GM12878 (cell line): ENCODE measurements at regions not wholly inside any gene's neighbourhood (a gene's known extent, or its start where the extent isn't known, plus 50 kb on each side); places are given as distances from the start of the nearest gene placed in this dataset.

Experiments
- ATAC-seq: fragments of 200-7000 bp; cut with Tn5 transposase; 3 replicates; pipeline ENCODE4 v1.9.1; 2020; ENCODE audit warnings: mild to moderate bottlenecking, moderate library complexity
- BruUV-seq: library from RNA; stranded (reverse); fragments of 400-500 nt; replicated peaks from 2 replicates; lab custom pipeline; 2021; lab: Mats Ljungman, UMichigan
- CTCF ChIA-PET: fragments of 300-600 bp; sonication (Branson Sonifier 250); formaldehyde crosslinking; extraction: SDS; loops from one replicate; lab custom pipeline; 2021; ENCODE audit warnings: inconsistent platforms; lab: Yijun Ruan, JAX
- POLR2A ChIA-PET: fragments of 350-600 bp; formaldehyde crosslinking; extraction: SDS; loops from one replicate; lab custom pipeline; 2021; ENCODE audit warnings: inconsistent platforms; lab: Charles Lee
- RAD21 ChIA-PET: fragments of 300-600 bp; sonication (Branson Sonifier 250); formaldehyde crosslinking; loops from one replicate; lab custom pipeline; 2023; ENCODE audit warnings: antibody characterized with exemption; ENCODE audit not compliant: unreplicated experiment; lab: Charles Lee
- SMC1A ChIA-PET: fragments of 300-600 bp; sonication (Branson Sonifier 250); formaldehyde crosslinking; loops from one replicate; lab custom pipeline; 2023; ENCODE audit not compliant: unreplicated experiment, uncharacterized antibody; lab: Charles Lee
- DNase-seq: peaks from one replicate; pipeline ENCODE4 v3.0.0-alpha.2; 2011; ENCODE audit warnings: low read depth, low spot score
- FAIRE-seq: peaks from 3 replicates; lab custom pipeline; 2011; peaks lifted over from hg19 to GRCh38; lab: Jason Lieb, UNC
- H2AFZ ChIP-seq: 2 replicates; pipeline ENCODE4 v1.6.0; 2011; ENCODE audit warnings: low read depth, low read length, control low read depth; ENCODE audit not compliant: control insufficient read depth
- H3K27ac ChIP-seq: 2 replicates; pipeline ENCODE4 v1.5.1; 2011; ENCODE audit warnings: control low read depth; ENCODE audit not compliant: control insufficient read depth, insufficient read depth
- H3K27me3 ChIP-seq, 2 experiments: replicated peaks in 1 of 2; 2 replicates each; pipeline versions ENCODE4 v1.6.0 to v1.6.1; 2011; ENCODE audit warnings: low read length in 1 of 2; ENCODE audit not compliant: control insufficient read depth in 2 of 2, insufficient read depth in 2 of 2
- H3K36me3 ChIP-seq, 2 experiments: 2 replicates each; pipeline ENCODE4 v1.5.1; 2011; ENCODE audit warnings: low read length in 1 of 2; ENCODE audit not compliant: control insufficient read depth in 2 of 2, insufficient read depth in 2 of 2
- H3K4me1 ChIP-seq: 2 replicates; pipeline ENCODE4 v1.6.1; 2011; ENCODE audit warnings: mild to moderate bottlenecking, low read length, moderate library complexity, mixed read lengths; ENCODE audit not compliant: control insufficient read depth, insufficient read depth
- H3K4me2 ChIP-seq: 2 replicates; pipeline ENCODE4 v1.6.0; 2011; ENCODE audit warnings: control low read depth; ENCODE audit not compliant: control insufficient read depth, insufficient read depth
- H3K4me3 ChIP-seq: fragments of 200-600 bp; sonication (generic); 2 replicates; pipeline ENCODE4 v1.5.1; 2016
- H3K79me2 ChIP-seq: 2 replicates; pipeline ENCODE4 v1.6.0; 2011; ENCODE audit warnings: low read length; ENCODE audit not compliant: control insufficient read depth, insufficient read depth
- H3K9ac ChIP-seq: 2 replicates; pipeline ENCODE4 v1.8.0; 2011; ENCODE audit warnings: low read length, control low read depth, mixed read lengths; ENCODE audit not compliant: control insufficient read depth, insufficient read depth
- H3K9me3 ChIP-seq: replicated peaks from 3 replicates; pipeline ENCODE4 v1.5.1; 2011; ENCODE audit warnings: mild to moderate bottlenecking, low read length; ENCODE audit not compliant: control insufficient read depth, insufficient read depth
- H4K20me1 ChIP-seq: 2 replicates; pipeline ENCODE4 v1.6.0; 2011; ENCODE audit not compliant: control insufficient read depth, insufficient read depth
- BACH1 ChIP-seq: fragments of 450-650 bp; IDR thresholded peaks from 2 replicates; pipeline ENCODE4 v1.6.1; 2017; ENCODE audit warnings: mild to moderate bottlenecking, borderline replicate concordance
- BRCA1 ChIP-seq: IDR thresholded peaks from 2 replicates; pipeline ENCODE4 v1.6.1; 2011; ENCODE audit warnings: low read depth, low read length, improper control_type of control experiment
- CEBPB ChIP-seq, 2 experiments: fragments of 150-350 bp in 1 of 2; IDR thresholded peaks; 2 replicates each; pipeline ENCODE4 v1.6.1; 2012 to 2014; ENCODE audit warnings: low read depth in 2 of 2, low read length in 2 of 2, borderline replicate concordance in 1 of 2, inconsistent platforms in 1 of 2
- CTCF ChIP-seq, 3 experiments: IDR thresholded peaks in 2 of 3; conservative IDR thresholded peaks in 1 of 3; 2 replicates each; pipeline ENCODE4 v1.5.1; 2011; ENCODE audit warnings: low read depth in 3 of 3, low read length in 3 of 3, mild to moderate bottlenecking in 3 of 3, control low read depth in 2 of 3, moderate library complexity in 2 of 3, inconsistent platforms in 1 of 3, mixed read lengths in 1 of 3; ENCODE audit not compliant: control insufficient read depth in 2 of 3, insufficient read depth in 1 of 3; ENCODE audit errors: extremely low read depth in 1 of 3
- GATAD2B ChIP-seq: fragments of 450-650 bp; conservative IDR thresholded peaks from 2 replicates; pipeline ENCODE4 v1.6.1; 2017; ENCODE audit warnings: low read depth, mild to moderate bottlenecking, moderate library complexity
- HCFC1 ChIP-seq: fragments of 150-350 bp; IDR thresholded peaks from 2 replicates; pipeline ENCODE4 v1.6.1; 2014; ENCODE audit warnings: low read length
- MXI1 ChIP-seq: fragments of 150-350 bp; IDR thresholded peaks from 2 replicates; pipeline ENCODE4 v1.6.1; 2011; ENCODE audit warnings: low read depth, mild to moderate bottlenecking, inconsistent platforms, low read length, improper control_type of control experiment
- PML ChIP-seq: IDR thresholded peaks from 2 replicates; pipeline ENCODE4 v1.6.1; 2012; ENCODE audit warnings: low read length, inconsistent platforms
- POLR2AphosphoS5 ChIP-seq: IDR thresholded peaks from 2 replicates; pipeline ENCODE4 v1.6.1; 2011; ENCODE audit warnings: mild to moderate bottlenecking, low read length, inconsistent platforms
- PRDM15 ChIP-seq: fragments of 450-650 bp; formaldehyde crosslinking; IDR thresholded peaks from 2 replicates; pipeline ENCODE4 v1.4.0; 2020; ENCODE audit warnings: mild to moderate bottlenecking, moderate library complexity
- WGBS: methylation state at CpG from one replicate; pipeline ENCODE4 v1.1.6; 2016; ENCODE audit warnings: low lambda C conversion rate; ENCODE audit not compliant: insufficient replicate concordance, insufficient coverage; ENCODE audit errors: missing lambda C conversion rate; 5-methylcytosine and 5-hydroxymethylcytosine counted together
- in situ Hi-C: fragments of 300-500 bp; cut with MboI; formaldehyde crosslinking; loops from 9 replicates; pipeline ENCODE4 v1.14.3; 2018; ENCODE audit warnings: mixed read lengths
- intact Hi-C: fragments of 100-400 bp; cut with micrococcal nuclease; formaldehyde crosslinking; loops from one replicate; pipeline ENCODE4 v1.14.2; 2022; ENCODE audit not compliant: unreplicated experiment

GRCh38 chr9:17082343-17083064, 52.3 kb upstream of the CNTLN start:
- 46% methylated on average over 5 of the region's 5 CpGs for WGBS
- H3K4me2 ChIP-seq: no peak overlapping the region
- no peak overlapping the region for H3K27ac ChIP-seq
- H4K20me1 ChIP-seq: no peaks in the 10 kb centered on the region
- TF ChIP-seq PRDM15 (CRISPR knock-in tag) (no peak), CTCF (IDR thresholded peaks at IDR 0.05 in 2 of 3, conservative IDR thresholded peaks at IDR 0.05 in 1 of 3; ENCODE audit: control insufficient read depth in 2 of 3, extremely low read depth in 1 of 3, insufficient read depth in 1 of 3, low read depth in 3 of 3, low read length in 3 of 3) (no peak), BRCA1 (no peak), BACH1 (no peak), MXI1 (no peak), CEBPB (IDR thresholded peaks at IDR 0.05; ENCODE audit: borderline replicate concordance in 1 of 2, low read depth in 2 of 2, low read length in 2 of 2) (no peak), PML (no peak), GATAD2B (no peak), POLR2AphosphoS5 (no peak), HCFC1 (no peak)
- no peak for ATAC-seq
- H3K79me2 ChIP-seq: no peaks in the 10 kb centered on the region
- no peaks in the 10 kb centered on the region for H3K9me3 ChIP-seq
- no peaks in the 10 kb centered on the region for H3K27me3 ChIP-seq
- no TSS peak for BruUV-seq
- FAIRE-seq: no peak
- ChIA-PET POLR2A (no interaction called here), SMC1A (no interaction called here), RAD21 (no interaction called here), CTCF (no interaction called here)
- DNase-seq: no peak
- no peak overlapping the region for H3K9ac ChIP-seq
- in situ Hi-C loops: no loop called here
- H2AFZ ChIP-seq: no peak overlapping the region
- H3K4me3 ChIP-seq: no peak overlapping the region
- intact Hi-C loops: no loop called here
- no peaks in the 10 kb centered on the region for H3K36me3 ChIP-seq
- H3K4me1 ChIP-seq: no peaks in the 10 kb centered on the region
